Coronary artery (tissue), 2 donors: ENCODE measurements at regions not wholly inside any gene's neighbourhood (a gene's known extent, or its start where the extent isn't known, plus 50 kb on each side); places are given as distances from the start of the nearest gene placed in this dataset.
"Not testable (repeated sequence)": the region's sequence is repeated elsewhere in the genome, so short reads cannot be mapped to it uniquely, and the experiment has no call there.

Experiments used
- DNase-seq: peaks from one replicate; pipeline ENCODE4 v3.0.0-alpha.2; 2017; ENCODE audit warnings: low spot score
- H3K27ac ChIP-seq, 2 donors: fragments of 200-600 bp; sonication (generic); one replicate each; pipeline ENCODE4 v1.5.1; 2016 to 2019
- H3K4me3 ChIP-seq: fragments of 200-600 bp; sonication (generic); 2 replicates; pipeline ENCODE4 v1.5.1; 2016; ENCODE audit warnings: mild to moderate bottlenecking, moderate library complexity
- TF ChIP-seq, protein P1 (sequence below): fragments of 200-600 bp; sonication (generic); IDR thresholded peaks from one replicate; pipeline ENCODE4 v1.5.1; 2019; ENCODE audit warnings: antibody characterized with exemption

DNA sequence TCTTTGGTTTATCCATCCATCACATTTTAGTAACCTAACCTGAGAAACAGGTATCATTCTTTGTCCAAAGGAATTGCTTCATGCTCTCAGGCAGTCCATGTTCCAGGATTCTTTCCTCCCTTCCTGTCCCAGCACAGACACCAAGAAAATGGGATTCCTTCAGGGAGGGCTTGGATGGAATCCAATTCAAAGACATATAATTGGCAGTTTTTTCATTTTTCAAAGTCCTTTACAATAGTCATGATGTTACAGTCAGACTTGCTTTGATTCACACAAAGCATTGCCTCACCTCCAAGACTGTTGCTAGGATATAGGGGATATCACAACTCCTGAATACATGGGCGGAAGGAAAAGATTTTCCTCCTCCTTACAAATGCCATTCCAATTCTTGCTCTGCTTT lies 241.4 kb upstream of the ACVR2A start:
- TF ChIP-seq, protein P1, sequence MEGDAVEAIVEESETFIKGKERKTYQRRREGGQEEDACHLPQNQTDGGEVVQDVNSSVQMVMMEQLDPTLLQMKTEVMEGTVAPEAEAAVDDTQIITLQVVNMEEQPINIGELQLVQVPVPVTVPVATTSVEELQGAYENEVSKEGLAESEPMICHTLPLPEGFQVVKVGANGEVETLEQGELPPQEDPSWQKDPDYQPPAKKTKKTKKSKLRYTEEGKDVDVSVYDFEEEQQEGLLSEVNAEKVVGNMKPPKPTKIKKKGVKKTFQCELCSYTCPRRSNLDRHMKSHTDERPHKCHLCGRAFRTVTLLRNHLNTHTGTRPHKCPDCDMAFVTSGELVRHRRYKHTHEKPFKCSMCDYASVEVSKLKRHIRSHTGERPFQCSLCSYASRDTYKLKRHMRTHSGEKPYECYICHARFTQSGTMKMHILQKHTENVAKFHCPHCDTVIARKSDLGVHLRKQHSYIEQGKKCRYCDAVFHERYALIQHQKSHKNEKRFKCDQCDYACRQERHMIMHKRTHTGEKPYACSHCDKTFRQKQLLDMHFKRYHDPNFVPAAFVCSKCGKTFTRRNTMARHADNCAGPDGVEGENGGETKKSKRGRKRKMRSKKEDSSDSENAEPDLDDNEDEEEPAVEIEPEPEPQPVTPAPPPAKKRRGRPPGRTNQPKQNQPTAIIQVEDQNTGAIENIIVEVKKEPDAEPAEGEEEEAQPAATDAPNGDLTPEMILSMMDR = no peak
- no peak for DNase-seq
- Histone ChIP-seq H3K4me3 (no peak overlapping the region), H3K27ac (no peak overlapping the region)

DNA sequence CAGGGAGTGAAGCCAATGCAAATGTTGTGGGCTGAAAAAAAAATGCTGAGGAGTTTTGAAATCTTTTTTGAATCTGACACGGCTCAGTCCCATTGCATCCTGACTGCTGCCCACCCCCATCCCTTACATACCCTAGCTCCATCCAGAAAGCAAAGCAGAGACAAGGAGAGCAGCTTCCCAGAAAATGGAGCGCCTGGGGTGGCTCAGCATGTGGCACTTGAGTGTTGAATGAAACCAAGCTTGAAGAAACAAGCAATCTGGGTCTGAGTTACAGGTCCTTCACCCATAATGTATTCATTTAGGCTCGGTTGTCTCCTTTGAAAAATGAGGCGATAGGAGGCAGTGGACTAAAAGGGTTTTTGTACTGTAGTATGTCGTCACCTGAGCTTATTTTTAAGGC lies 244.2 kb upstream of the ACVR2A start:
- TF ChIP-seq, protein P1 = no peak
- H3K4me3 ChIP-seq = no peak overlapping the region
- no peak for DNase-seq
- H3K27ac ChIP-seq = no peak overlapping the region

DNA sequence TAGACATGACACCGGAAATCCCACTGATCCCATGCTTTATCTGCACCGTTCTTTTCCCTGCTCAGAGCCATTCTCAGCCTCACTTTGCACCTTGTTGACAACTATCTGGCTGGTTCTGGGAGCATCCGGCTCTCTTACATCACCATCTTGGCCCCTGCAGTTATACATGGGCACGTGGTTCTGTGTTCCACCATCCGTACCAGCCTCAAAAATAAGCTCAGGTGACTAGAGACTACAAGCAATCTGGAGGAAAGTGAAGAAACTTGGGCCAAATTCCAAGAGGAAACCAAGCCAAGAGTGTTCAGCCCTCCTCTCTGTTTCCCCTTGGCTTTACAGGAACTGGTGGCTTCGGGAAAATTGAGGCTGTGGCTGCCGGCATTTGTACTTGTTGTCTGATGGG lies 244.6 kb upstream of the ACVR2A start:
- TF ChIP-seq, protein P1 = no peak
- H3K4me3 ChIP-seq = no peak overlapping the region
- no peak overlapping the region for H3K27ac ChIP-seq
- DNase-seq = no peak

DNA sequence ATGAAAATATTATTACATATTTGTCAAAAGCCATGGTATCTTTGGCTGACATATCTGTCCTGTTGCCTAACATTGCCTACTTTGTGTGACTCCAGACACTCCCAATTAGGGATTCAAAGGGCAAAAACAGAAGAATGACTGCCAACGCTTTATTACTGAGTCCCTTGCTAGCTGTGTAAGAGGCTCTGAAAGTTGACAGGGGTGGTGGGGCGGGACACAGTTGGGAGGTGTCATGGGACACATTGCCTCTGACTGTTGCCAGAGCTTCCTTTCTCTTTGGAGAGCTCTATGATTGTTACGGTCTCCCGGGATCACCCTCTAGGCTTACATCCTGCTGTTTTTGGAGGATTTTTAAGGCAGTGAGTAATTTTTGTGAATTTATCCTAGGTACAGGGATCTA lies 249.6 kb upstream of the ACVR2A start:
- TF ChIP-seq, protein P1 = no peak
- no peak overlapping the region for H3K27ac ChIP-seq
- no peak for DNase-seq

DNA sequence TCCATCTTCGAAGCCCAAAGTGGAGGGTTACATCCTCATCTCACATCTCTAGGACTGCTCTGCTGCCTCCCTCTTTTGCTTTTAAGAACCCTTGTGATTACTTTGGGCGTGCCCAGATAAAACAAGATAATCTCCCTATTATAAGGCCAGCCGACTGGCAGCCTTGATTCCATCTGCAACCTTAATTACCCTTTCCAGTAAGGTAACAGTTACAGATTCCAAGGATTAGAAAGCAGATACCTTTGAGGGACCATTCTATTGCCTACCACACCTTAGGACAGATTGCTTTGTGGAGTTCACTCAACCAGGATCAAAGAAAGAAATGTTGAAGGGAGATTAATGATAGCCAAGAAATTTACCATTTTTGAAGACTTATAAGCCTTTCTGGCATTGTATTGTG lies 250.8 kb upstream of the ACVR2A start:
- Histone ChIP-seq H3K4me3 (no peak overlapping the region), H3K27ac (no peak overlapping the region)
- no peak for DNase-seq
- TF ChIP-seq, protein P1 = no peak

More for the DNA sequence above, 249.6 kb upstream of the ACVR2A start:
- no peak overlapping the region for H3K4me3 ChIP-seq

DNA sequence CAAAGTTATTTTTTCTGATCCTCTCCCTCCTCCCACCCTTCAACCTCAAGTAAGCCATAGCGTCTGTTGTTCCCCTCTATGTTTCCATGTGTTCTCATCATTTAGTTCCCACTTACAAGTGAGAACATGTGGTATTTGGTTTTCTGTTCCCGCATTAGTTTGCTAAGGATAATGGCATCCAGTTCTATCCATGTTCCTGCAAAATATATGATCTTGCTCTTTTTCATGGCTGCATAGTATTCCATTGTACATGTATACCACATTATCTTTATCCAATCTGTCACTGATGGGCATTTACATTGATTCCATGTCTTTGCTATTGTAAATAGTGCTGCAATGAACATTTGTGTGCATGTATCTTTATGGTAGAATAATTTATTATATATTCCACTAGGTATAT lies 252.0 kb upstream of the ACVR2A start:
- H3K4me3 ChIP-seq, H3K27ac ChIP-seq, DNase-seq: not testable (repeated sequence)

DNA sequence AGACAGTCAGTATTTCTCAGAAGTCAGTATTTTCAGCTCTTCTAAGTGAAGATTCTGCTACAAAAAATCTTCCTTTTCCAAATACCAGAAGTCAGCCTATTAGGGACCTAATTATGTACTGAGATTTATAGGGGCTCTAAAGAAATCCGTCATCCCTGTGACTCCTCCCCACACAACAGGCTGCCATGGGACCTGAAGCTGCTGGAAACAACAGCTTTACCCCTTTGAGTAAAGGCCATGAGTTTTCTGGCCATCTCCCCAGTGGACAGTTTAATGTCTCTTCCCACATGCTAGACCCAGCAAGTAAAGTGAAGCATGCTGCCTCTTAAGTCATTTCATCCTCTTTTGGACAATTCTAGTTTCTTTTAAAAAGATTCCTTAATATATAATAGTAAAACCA lies 255.7 kb upstream of the ACVR2A start:
- no peak overlapping the region for H3K27ac ChIP-seq

More for the DNA sequence above, 255.7 kb upstream of the ACVR2A start:
- TF ChIP-seq, protein P1 = no peak
- no peak overlapping the region for H3K4me3 ChIP-seq
- no peak for DNase-seq
